Mucosa of stomach (tissue), 1 donor: ENCODE measurements at regions not wholly inside any gene's neighbourhood (a gene's known extent, or its start where the extent isn't known, plus 50 kb on each side); places are given as distances from the start of the nearest gene placed in this dataset.

Experiments
- H3K27me3 ChIP-seq: one replicate; pipeline ENCODE4 v1.7.0; 2013; ENCODE audit warnings: mild to moderate bottlenecking, low read length; ENCODE audit not compliant: control insufficient read depth, insufficient read depth
- H3K36me3 ChIP-seq: one replicate; pipeline ENCODE4 v1.7.0; 2013; ENCODE audit warnings: low read length; ENCODE audit not compliant: control insufficient read depth, insufficient read depth
- H3K4me1 ChIP-seq: one replicate; pipeline ENCODE4 v1.7.0; 2013; ENCODE audit warnings: mild to moderate bottlenecking, low read length; ENCODE audit not compliant: control insufficient read depth, insufficient read depth
- H3K4me3 ChIP-seq: one replicate; pipeline ENCODE4 v1.7.0; 2013; ENCODE audit warnings: low read length
- H3K9ac ChIP-seq: one replicate; pipeline ENCODE4 v1.7.0; 2013; ENCODE audit warnings: mild to moderate bottlenecking, low read length, moderate library complexity
- H3K9me3 ChIP-seq: one replicate; pipeline ENCODE4 v1.7.0; 2013; ENCODE audit warnings: mild to moderate bottlenecking, low read length, moderate library complexity; ENCODE audit not compliant: control insufficient read depth
- donor health status: Pancreatic carcinoma.

DNA sequence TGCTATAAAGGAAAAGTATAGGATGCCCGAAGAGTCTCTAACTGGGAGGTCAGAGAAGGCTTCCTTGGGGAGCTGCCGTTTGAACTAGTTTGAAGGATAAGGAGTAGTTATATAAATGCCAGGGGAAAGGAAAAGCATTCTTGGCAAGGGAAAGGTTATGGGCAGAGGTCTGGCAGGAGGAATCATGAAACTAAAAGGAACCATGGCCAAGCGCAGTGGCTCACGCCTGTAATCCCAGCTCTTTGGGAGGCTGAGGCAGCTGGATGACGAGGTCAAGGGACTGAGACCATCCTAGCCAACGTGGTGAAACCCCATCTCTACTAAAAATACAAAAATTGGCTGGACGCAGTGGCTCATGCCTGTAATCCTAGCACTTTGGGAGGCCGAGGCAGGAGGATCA lies 66.8 kb upstream of the EPCAM start:
- no peak overlapping the region for H3K9ac ChIP-seq
- no peaks in the 10 kb centered on the region for H3K36me3 ChIP-seq
- H3K4me3 ChIP-seq, result no peak overlapping the region
- no peaks in the 10 kb centered on the region for H3K9me3 ChIP-seq
- peaks cover 5% of the 10 kb centered on the region for H3K4me1 ChIP-seq
- no peaks in the 10 kb centered on the region for H3K27me3 ChIP-seq

DNA sequence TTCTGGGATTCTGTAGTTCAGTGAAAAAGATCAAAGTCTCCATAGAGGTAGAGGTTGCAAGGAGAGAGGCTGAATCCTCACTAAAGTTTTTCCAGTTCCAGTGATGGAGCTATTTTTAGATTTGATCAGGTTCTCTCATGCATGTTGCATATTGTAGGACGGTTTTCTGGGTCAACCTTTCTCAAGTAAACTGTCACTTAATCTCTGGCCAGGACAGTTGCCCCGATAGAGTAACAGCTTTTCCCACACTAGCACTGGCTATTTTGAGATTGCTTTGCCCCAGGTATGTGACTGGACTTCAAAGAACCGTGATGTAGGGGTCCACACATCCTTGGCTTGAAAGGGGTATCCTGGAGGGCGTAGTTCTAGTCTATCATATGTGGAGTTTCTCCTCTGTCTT lies 67.4 kb upstream of the EPCAM start:
- H3K9ac ChIP-seq, result no peak overlapping the region
- peaks cover 5% of the 10 kb centered on the region for H3K4me1 ChIP-seq

GRCh38 chr2:47301277-47301618 lies 67.9 kb upstream of the EPCAM start:
- Histone ChIP-seq H3K4me3 (no peak overlapping the region), H3K27me3 (no peaks in the 10 kb centered on the region), H3K4me1 (peaks cover 5% of the 10 kb centered on the region), H3K36me3 (no peaks in the 10 kb centered on the region), H3K9ac (no peak overlapping the region), H3K9me3 (no peaks in the 10 kb centered on the region)

More for the DNA sequence above, 67.4 kb upstream of the EPCAM start:
- H3K36me3 ChIP-seq, result no peaks in the 10 kb centered on the region
- no peaks in the 10 kb centered on the region for H3K27me3 ChIP-seq
- no peaks in the 10 kb centered on the region for H3K9me3 ChIP-seq
- no peak overlapping the region for H3K4me3 ChIP-seq

- H3K9ac ChIP-seq, result no peak overlapping the region
- peaks cover 5% of the 10 kb centered on the region for H3K4me1 ChIP-seq
- H3K27me3 ChIP-seq, result no peaks in the 10 kb centered on the region
- no peak overlapping the region for H3K4me3 ChIP-seq
- no peaks in the 10 kb centered on the region for H3K36me3 ChIP-seq
- H3K9me3 ChIP-seq, result no peaks in the 10 kb centered on the region
These were observed 68.4 kb upstream of the EPCAM start for GRCh38 chr2:47300609-47301276.

DNA sequence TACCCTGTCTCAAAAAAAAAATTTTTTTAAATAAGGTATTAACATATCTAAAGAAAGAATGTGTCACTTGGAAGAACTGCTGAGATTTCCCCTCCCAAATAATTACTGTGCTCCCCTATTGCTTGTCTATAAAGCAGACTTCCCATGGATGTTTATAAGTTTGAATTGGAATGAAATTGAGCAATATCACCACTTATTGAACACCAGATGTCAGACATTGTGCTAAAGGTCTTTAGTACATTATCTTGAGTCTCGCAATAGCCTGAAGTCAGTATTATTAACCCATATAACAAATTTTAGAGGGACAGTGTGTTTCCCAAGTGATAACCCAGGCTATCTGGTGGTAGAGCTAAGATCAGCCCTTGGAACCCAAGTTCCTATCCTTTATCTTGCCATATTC lies 69.0 kb upstream of the EPCAM start:
- Histone ChIP-seq H3K36me3 (no peaks in the 10 kb centered on the region), H3K4me3 (no peak overlapping the region), H3K9me3 (no peaks in the 10 kb centered on the region), H3K27me3 (no peaks in the 10 kb centered on the region), H3K4me1 (peaks cover 5% of the 10 kb centered on the region), H3K9ac (no peak overlapping the region)

- Histone ChIP-seq H3K4me1 (peaks cover 5% of the 10 kb centered on the region), H3K9me3 (no peaks in the 10 kb centered on the region), H3K4me3 (no peak overlapping the region), H3K9ac (no peak overlapping the region), H3K36me3 (no peaks in the 10 kb centered on the region), H3K27me3 (no peaks in the 10 kb centered on the region)
These were observed 69.6 kb upstream of the EPCAM start for GRCh38 chr2:47299555-47299954.

DNA sequence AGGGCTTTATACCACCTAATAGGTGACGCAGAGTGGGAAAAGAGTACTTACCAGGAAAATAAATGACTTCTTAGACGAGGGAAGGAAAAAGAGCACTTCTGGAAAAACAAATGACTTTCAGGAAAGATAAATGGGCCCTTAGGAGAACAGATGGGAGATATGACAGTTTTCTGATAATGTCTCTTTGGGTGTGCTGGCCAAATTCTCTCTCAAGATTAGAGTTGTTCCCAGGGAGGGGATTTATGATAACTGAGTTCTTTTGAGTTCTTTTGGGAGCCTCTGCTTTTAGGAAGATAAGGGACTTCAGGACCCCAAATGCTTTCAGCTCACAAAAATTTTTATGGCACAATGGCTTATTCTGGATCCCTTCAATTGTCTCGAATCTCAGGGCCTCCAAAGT lies 70.3 kb upstream of the EPCAM start:
- Histone ChIP-seq H3K9me3 (no peaks in the 10 kb centered on the region), H3K9ac (no peak overlapping the region), H3K4me1 (peaks cover 7% of the 10 kb centered on the region), H3K4me3 (no peak overlapping the region), H3K36me3 (no peaks in the 10 kb centered on the region), H3K27me3 (no peaks in the 10 kb centered on the region)

DNA sequence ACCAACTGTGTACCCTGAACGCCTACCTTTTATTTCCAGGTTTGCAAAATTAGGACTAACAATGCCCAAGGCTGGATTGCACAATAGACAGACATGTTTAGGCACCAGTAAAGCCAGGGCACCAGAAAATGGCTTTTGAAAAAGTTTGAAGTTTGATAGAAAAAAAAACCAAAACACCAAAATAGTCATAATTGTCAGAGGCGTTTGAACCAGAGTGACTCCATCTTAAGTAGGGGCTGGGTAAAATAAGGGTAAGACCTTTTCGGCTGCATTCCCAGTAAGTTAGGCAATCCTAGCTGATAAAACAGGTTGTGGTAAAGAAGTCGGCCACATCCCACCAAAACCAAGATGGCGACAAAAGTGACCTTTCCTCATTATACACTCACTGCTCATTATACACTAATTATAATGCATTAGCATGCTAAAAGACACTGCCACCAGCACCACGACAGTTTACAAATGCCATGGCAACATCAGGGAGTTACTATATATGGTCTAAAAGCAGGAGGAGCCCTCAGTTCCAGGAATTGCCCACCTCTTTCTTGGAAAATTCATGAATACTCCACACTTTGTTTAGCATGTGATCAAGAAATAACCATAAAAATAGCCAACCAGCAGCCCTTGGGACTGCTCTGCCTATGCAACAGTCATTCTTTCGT lies 71.2 kb upstream of the EPCAM start:
- Histone ChIP-seq H3K4me1 (peaks cover 10% of the 10 kb centered on the region), H3K9ac (no peak overlapping the region), H3K27me3 (no peaks in the 10 kb centered on the region), H3K9me3 (no peaks in the 10 kb centered on the region), H3K4me3 (no peak overlapping the region), H3K36me3 (no peaks in the 10 kb centered on the region)

GRCh38 chr2:47295981-47296635 lies 73.0 kb upstream of the EPCAM start:
- Histone ChIP-seq H3K9me3 (no peaks in the 10 kb centered on the region), H3K36me3 (no peaks in the 10 kb centered on the region), H3K4me3 (no peak overlapping the region), H3K9ac (no peak overlapping the region), H3K27me3 (no peaks in the 10 kb centered on the region), H3K4me1 (peaks cover 10% of the 10 kb centered on the region)

DNA sequence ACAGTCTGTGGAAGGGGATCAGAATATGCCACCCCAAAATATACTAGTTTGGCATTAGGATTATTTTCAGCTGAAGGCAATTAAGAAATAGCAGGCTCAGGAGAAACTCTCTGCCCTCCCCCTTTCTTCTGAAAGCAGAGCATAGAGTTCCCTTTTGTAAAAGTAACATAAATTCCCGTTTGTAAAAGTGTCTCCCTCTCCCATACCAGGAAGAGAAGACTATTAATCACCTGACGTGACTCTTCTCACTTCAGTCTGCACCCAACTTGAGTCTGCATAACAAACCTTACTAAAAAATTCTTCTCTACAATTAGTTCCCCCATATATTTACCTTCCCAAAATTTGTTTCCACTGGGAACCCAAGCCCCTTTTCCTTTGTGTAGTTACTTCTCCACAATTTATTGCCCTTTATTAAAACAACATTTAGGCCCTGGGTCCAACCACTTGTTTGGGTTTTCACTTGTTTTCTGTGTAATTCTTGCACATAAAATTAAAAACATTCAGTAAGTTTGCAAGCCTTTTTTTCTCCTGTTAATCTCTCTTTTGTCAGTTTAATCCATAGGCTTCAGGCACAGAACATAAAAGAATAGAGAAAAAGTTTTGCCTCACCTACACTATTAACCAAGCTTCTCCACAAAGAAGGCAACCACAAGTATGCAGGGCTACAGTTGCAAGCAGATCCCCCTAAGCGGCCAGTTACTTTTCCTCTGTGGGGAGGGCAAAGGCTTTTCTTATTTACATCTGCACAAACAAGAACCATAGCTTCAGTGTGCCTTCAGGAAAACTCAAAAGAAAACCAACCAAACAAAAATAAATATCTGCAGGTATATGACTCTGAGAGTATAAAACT lies 73.8 kb upstream of the EPCAM start:
- no peak overlapping the region for H3K4me3 ChIP-seq
- H3K9ac ChIP-seq, result no peak overlapping the region
- no peaks in the 10 kb centered on the region for H3K36me3 ChIP-seq
- peaks cover 10% of the 10 kb centered on the region for H3K4me1 ChIP-seq
- no peaks in the 10 kb centered on the region for H3K27me3 ChIP-seq
- no peaks in the 10 kb centered on the region for H3K9me3 ChIP-seq

DNA sequence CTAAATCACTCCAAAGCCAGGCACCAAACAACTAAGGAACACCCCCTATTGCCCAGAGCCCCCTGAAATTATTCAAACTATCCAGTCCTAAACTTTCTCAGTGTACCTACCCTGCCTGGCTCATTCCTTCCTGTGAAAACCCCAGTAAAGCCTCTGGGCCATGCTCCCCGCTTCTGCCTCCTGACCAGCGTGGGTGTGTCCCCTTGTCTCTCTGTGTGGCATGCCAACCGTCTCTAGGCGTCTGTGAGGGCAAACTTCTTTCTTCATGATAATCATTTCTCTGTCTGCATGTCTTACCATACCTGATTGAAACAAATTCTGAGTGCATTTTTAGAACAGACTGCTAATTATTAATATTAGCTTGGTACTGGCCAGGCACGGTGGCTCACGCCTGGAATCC lies 75.1 kb upstream of the EPCAM start:
- H3K4me3 ChIP-seq, result no peak overlapping the region
- no peak overlapping the region for H3K9ac ChIP-seq
- H3K27me3 ChIP-seq, result no peaks in the 10 kb centered on the region
- no peaks in the 10 kb centered on the region for H3K36me3 ChIP-seq
- no peaks in the 10 kb centered on the region for H3K9me3 ChIP-seq
- H3K4me1 ChIP-seq, result peaks cover 14% of the 10 kb centered on the region

DNA sequence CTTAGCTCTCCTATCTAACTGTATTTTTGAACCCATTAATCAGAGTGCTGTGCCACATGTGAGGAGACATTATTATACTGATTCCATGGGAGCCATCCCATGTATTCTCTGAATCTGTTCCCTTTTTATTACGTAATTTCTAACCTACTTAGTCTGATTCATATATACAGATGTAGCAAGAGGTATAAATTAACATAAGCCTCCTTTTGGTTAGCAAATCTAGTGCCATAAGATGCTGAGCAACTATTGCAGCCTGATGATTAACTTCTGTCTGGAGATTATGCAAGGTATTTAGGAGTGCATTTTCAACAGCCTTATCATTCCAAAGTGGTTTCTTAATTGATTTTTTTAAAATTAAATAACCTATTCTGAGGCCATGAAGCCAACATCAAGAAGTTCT lies 80.2 kb upstream of the EPCAM start:
- no peaks in the 10 kb centered on the region for H3K27me3 ChIP-seq
- no peak overlapping the region for H3K9ac ChIP-seq
- H3K4me1 ChIP-seq, result peaks cover 10% of the 10 kb centered on the region
- H3K36me3 ChIP-seq, result no peaks in the 10 kb centered on the region
- no peak overlapping the region for H3K4me3 ChIP-seq
- no peaks in the 10 kb centered on the region for H3K9me3 ChIP-seq
